Skeletal muscle tissue (tissue), 3 donors: ENCODE measurements at regions not wholly inside any gene's neighbourhood (a gene's known extent, or its start where the extent isn't known, plus 50 kb on each side); places are given as distances from the start of the nearest gene placed in this dataset.

Experiments
- H3K27ac ChIP-seq: one replicate; pipeline ENCODE4 v1.7.0; 2013; ENCODE audit warnings: mild to moderate bottlenecking, low read depth, low read length, inconsistent platforms
- H3K27me3 ChIP-seq, 3 donors: one replicate each; pipeline ENCODE4 v1.7.0; 2013; ENCODE audit warnings: low read length in 3 of 3; ENCODE audit not compliant: control insufficient read depth in 3 of 3, insufficient read depth in 3 of 3
- H3K36me3 ChIP-seq, 3 donors: one replicate each; pipeline ENCODE4 v1.7.0; 2013; ENCODE audit warnings: low read length in 3 of 3; ENCODE audit not compliant: control insufficient read depth in 3 of 3, insufficient read depth in 3 of 3
- H3K4me1 ChIP-seq, 3 donors: one replicate each; pipeline ENCODE4 v1.7.0; 2013; ENCODE audit warnings: low read length in 3 of 3, mild to moderate bottlenecking in 3 of 3; ENCODE audit not compliant: control insufficient read depth in 3 of 3, insufficient read depth in 3 of 3
- H3K4me3 ChIP-seq, 3 donors: one replicate each; pipeline ENCODE4 v1.7.0; 2013; ENCODE audit warnings: low read length in 3 of 3
- H3K9ac ChIP-seq, 3 donors: one replicate each; pipeline ENCODE4 v1.7.0; 2013; ENCODE audit warnings: low read length in 3 of 3, mild to moderate bottlenecking in 3 of 3, moderate library complexity in 2 of 3, low read depth in 1 of 3
- H3K9me3 ChIP-seq, 3 donors: one replicate each; pipeline ENCODE4 v1.7.0; 2013; ENCODE audit warnings: low read length in 3 of 3; ENCODE audit not compliant: control insufficient read depth in 3 of 3
- donor health status: Osteomylitis.

DNA sequence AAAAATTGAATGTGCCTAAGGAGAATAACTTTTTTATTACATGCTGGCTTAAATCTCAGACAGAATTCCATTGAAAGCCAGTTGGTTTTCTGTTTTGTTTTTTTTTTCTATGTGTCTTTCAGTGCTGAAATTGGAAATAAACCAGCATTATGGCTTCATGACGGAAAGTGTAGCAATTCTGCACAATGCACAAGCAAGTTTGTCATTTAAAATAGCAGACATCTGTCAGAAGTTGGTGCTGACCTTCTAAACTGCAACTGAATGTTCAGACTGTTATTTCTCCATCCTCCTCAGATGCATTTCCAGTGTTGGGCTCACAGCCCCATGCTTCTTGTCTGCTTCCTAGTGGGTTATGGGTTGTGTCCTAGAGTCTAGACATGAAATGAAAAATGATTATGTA is 107.2 kb upstream of the LIMCH1 start:
- H3K27ac ChIP-seq = no peak overlapping the region

DNA sequence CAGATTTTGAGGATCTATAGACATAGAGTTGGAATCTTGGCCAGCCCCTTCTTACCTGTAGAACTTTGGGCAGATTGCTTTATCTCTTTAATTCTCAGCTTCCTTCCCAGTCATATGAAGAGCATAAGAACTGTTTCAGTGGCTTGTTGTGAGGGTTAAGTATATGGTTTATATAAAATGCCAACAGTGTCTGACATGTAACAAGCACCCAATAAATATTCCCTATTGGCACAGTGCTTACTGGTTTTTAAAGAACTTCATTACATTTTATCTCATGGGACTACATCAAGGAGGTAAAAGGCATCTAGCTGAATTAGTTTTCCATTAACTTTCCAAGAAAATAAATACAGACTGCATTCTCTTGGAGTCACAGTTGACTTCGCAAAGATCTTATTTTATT is 106.7 kb upstream of the LIMCH1 start:
- H3K4me3 ChIP-seq = no peak overlapping the region
- H3K9me3 ChIP-seq = peaks cover 0 to 2% (median 0%) of the 10 kb centered on the region in 3 donors
- H3K4me1 ChIP-seq = peaks cover 36 to 69% (median 55%) of the 10 kb centered on the region in 3 donors
- H3K36me3 ChIP-seq = no peaks in the 10 kb centered on the region
- no peaks in the 10 kb centered on the region for H3K27me3 ChIP-seq
- H3K9ac ChIP-seq = no peak overlapping the region
- no peak overlapping the region for H3K27ac ChIP-seq

More for the DNA sequence above, 107.2 kb upstream of the LIMCH1 start:
- Histone ChIP-seq H3K4me1 (peaks cover 32 to 65% (median 51%) of the 10 kb centered on the region in 3 donors), H3K9ac (no peak overlapping the region), H3K4me3 (no peak overlapping the region), H3K36me3 (no peaks in the 10 kb centered on the region), H3K9me3 (peaks cover 0 to 2% (median 0%) of the 10 kb centered on the region in 3 donors), H3K27me3 (no peaks in the 10 kb centered on the region)

DNA sequence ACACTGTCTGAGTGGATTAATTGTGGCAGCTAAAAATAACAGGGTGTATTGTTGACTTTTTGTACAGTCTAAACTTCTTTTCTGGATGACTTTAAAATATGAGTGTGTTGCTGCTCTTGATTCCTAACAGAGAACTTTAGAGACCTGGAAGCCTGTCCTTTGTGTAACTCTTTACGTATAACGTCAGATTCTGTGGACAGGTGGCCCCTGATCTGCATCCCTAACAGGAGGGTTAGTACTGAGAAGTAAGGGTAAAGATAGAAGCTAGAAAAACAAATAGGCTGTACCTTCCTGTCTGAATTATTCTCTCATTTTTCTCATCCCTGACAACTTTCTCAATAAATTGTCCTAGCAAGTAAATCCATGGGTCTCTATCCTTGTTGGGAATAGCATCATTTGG is 105.7 kb upstream of the LIMCH1 start:
- H3K4me1 ChIP-seq = peaks cover 37 to 71% (median 58%) of the 10 kb centered on the region in 3 donors
- H3K27ac ChIP-seq = no peak overlapping the region
- H3K9me3 ChIP-seq = peaks cover 0 to 2% (median 0%) of the 10 kb centered on the region in 3 donors
- H3K4me3 ChIP-seq = no peak overlapping the region
- no peak overlapping the region for H3K9ac ChIP-seq
- no peaks in the 10 kb centered on the region for H3K27me3 ChIP-seq
- no peaks in the 10 kb centered on the region for H3K36me3 ChIP-seq

GRCh38 chr4:41432881-41433280 is 105.1 kb upstream of the LIMCH1 start:
- Histone ChIP-seq H3K27ac (no peak overlapping the region), H3K36me3 (no peaks in the 10 kb centered on the region)

DNA sequence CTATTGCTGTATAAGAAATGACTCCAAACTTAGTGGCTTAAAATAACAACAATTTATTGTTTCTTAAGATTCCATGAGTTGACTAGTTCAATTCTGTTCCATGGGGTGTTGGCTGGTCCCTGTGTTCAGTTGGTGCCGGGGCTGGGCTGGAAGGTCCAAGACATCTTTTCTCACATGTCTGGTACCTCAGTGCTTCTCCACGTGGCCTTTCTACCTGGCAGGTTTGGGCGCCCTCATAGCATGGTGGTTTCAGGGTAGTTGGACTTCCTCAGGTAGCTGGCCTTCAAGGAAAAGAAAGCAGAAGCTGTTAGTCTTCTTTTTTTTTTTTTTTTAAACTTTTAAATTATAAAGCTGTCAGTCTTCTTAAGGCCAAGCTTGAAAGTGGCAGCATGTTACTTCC is 104.6 kb upstream of the LIMCH1 start:
- Histone ChIP-seq H3K9me3 (peaks cover 0 to 2% (median 0%) of the 10 kb centered on the region in 3 donors), H3K36me3 (no peaks in the 10 kb centered on the region), H3K27ac (no peak overlapping the region), H3K9ac (no peak overlapping the region), H3K27me3 (no peaks in the 10 kb centered on the region), H3K4me3 (no peak overlapping the region), H3K4me1 (peaks cover 41 to 70% (median 60%) of the 10 kb centered on the region in 3 donors)

More at GRCh38 chr4:41432881-41433280, 105.1 kb upstream of the LIMCH1 start:
- Histone ChIP-seq H3K4me3 (no peak overlapping the region), H3K9ac (no peak overlapping the region), H3K9me3 (peaks cover 0 to 2% (median 0%) of the 10 kb centered on the region in 3 donors), H3K27me3 (no peaks in the 10 kb centered on the region), H3K4me1 (peaks cover 42 to 72% (median 60%) of the 10 kb centered on the region in 3 donors)

DNA sequence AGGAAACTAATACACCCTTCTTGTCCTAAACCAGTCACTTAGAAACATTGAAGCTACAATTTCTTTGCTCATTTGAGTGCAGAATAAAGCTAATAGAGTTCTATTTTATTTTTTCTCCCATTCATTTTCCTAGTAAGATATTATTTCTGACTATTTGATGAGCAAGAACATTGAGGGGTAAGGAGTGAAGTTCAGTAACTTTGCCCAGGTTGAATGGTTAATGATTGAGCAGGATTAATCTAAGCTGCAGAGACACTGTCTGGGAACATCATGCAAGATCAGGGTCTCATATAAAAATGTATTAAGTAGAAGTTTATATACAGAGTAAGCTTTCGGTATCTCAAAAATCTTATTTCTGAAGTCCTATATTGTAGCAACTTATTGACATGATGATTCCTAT is 102.4 kb upstream of the LIMCH1 start:
- H3K27ac ChIP-seq = no peak overlapping the region
- H3K4me3 ChIP-seq = no peak overlapping the region

GRCh38 chr4:41436419-41436818 is 101.5 kb upstream of the LIMCH1 start:
- Histone ChIP-seq H3K9ac (peak overlapping the region in 2 of 3 donors; percentile 48 to 61), H3K36me3 (no peaks in the 10 kb centered on the region), H3K9me3 (peaks cover 0 to 2% (median 0%) of the 10 kb centered on the region in 3 donors), H3K27ac (peak overlapping the region; percentile 38), H3K4me1 (peaks cover 32 to 58% (median 52%) of the 10 kb centered on the region in 3 donors), H3K27me3 (no peaks in the 10 kb centered on the region), H3K4me3 (peak overlapping the region in 2 of 3 donors; percentile 23 to 52)

More for the DNA sequence above, 102.4 kb upstream of the LIMCH1 start:
- Histone ChIP-seq H3K9ac (no peak overlapping the region), H3K9me3 (peaks cover 0 to 2% (median 0%) of the 10 kb centered on the region in 3 donors), H3K36me3 (no peaks in the 10 kb centered on the region), H3K4me1 (peaks cover 37 to 66% (median 60%) of the 10 kb centered on the region in 3 donors), H3K27me3 (no peaks in the 10 kb centered on the region)

GRCh38 chr4:41437111-41437536 is 100.8 kb upstream of the LIMCH1 start:
- peak overlapping the region; percentile 3 to 31 (median 23) for H3K4me3 ChIP-seq
- H3K4me1 ChIP-seq = peaks cover 32 to 55% (median 50%) of the 10 kb centered on the region in 3 donors
- peak overlapping the region in 2 of 3 donors; percentile 2 to 61 for H3K9ac ChIP-seq
- H3K27ac ChIP-seq = peak overlapping the region; percentile 38
- H3K9me3 ChIP-seq = peaks cover 0 to 2% (median 0%) of the 10 kb centered on the region in 3 donors
- no peaks in the 10 kb centered on the region for H3K36me3 ChIP-seq
- H3K27me3 ChIP-seq = no peaks in the 10 kb centered on the region

GRCh38 chr4:41438931-41439297 is 99.0 kb upstream of the LIMCH1 start:
- Histone ChIP-seq H3K4me1 (peaks cover 29 to 41% (median 40%) of the 10 kb centered on the region in 3 donors), H3K4me3 (peak overlapping the region in 2 of 3 donors; percentile 15 to 34), H3K27ac (no peak overlapping the region), H3K27me3 (no peaks in the 10 kb centered on the region), H3K9ac (no peak overlapping the region), H3K9me3 (peaks cover 0 to 2% (median 0%) of the 10 kb centered on the region in 3 donors), H3K36me3 (no peaks in the 10 kb centered on the region)

GRCh38 chr4:41442810-41443209 is 95.1 kb upstream of the LIMCH1 start:
- H3K27me3 ChIP-seq = no peaks in the 10 kb centered on the region
- H3K36me3 ChIP-seq = no peaks in the 10 kb centered on the region
- H3K9ac ChIP-seq = no peak overlapping the region
- no peak overlapping the region for H3K27ac ChIP-seq
- peaks cover 24 to 38% (median 24%) of the 10 kb centered on the region in 3 donors for H3K4me1 ChIP-seq
- H3K9me3 ChIP-seq = no peaks in the 10 kb centered on the region
- H3K4me3 ChIP-seq = no peak overlapping the region
